ENCODE measurements at regions not wholly inside any gene's neighbourhood (a gene's known extent, or its start where the extent isn't known, plus 50 kb on each side); places are given as distances from the start of the nearest gene placed in this dataset.

- no peak for DNase-seq
- no peak overlapping the region for H3K4me3 ChIP-seq
- H3K27me3 ChIP-seq: no peaks in the 10 kb centered on the region
- H3K9me3 ChIP-seq: no peaks in the 10 kb centered on the region
- intact Hi-C loops (cut with DNase I): no loop called here
- H3K36me3 ChIP-seq: no peaks in the 10 kb centered on the region
- 40 to 45% (median 44%) methylated on average over 3 of the region's 3 CpGs for WGBS, 3 donors
- no peak for TF ChIP-seq EP300 (IDR thresholded peaks at IDR 0.05)
- no peak for TF ChIP-seq CTCF (IDR thresholded peaks at IDR 0.05)
- TF ChIP-seq POLR2A (IDR thresholded peaks at IDR 0.05): no peak
- no peak overlapping the region for H3K27ac ChIP-seq
- H3K4me1 ChIP-seq (ENCODE audit: insufficient read depth): no peaks in the 10 kb centered on the region
Observed at GRCh38 chr10:128938558-128938957, 528.5 kb upstream of the MGMT start.

GRCh38 chr10:128940081-128940480 lies 527.0 kb upstream of the MGMT start:
- Histone ChIP-seq H3K27ac (no peak overlapping the region), H3K4me3 (no peak overlapping the region), H3K27me3 (no peaks in the 10 kb centered on the region), H3K9me3 (no peaks in the 10 kb centered on the region), H3K36me3 (no peaks in the 10 kb centered on the region), H3K4me1 (ENCODE audit: insufficient read depth) (no peaks in the 10 kb centered on the region)
- intact Hi-C loops (cut with DNase I): no loop called here
- TF ChIP-seq CTCF (IDR thresholded peaks at IDR 0.05): no peak
- no peak for TF ChIP-seq EP300 (IDR thresholded peaks at IDR 0.05)
- no peak for TF ChIP-seq POLR2A (IDR thresholded peaks at IDR 0.05)
- no peak for DNase-seq
- 76 to 85% (median 79%) methylated on average over 5 of the region's 5 CpGs for WGBS, 3 donors

GRCh38 chr10:128943111-128943510 lies 523.9 kb upstream of the MGMT start:
- no peak for DNase-seq
- Histone ChIP-seq H3K27me3 (no peaks in the 10 kb centered on the region), H3K4me1 (ENCODE audit: insufficient read depth) (no peaks in the 10 kb centered on the region), H3K36me3 (no peaks in the 10 kb centered on the region), H3K9me3 (no peaks in the 10 kb centered on the region), H3K4me3 (no peak overlapping the region), H3K27ac (no peak overlapping the region)
- 50 to 65% (median 65%) methylated on average over 6 of the region's 6 CpGs for WGBS, 3 donors
- intact Hi-C loops (cut with DNase I): no loop called here
- TF ChIP-seq CTCF (IDR thresholded peaks at IDR 0.05) (no peak), EP300 (IDR thresholded peaks at IDR 0.05) (no peak), POLR2A (IDR thresholded peaks at IDR 0.05) (no peak)

- intact Hi-C loops (cut with DNase I): no loop called here
- WGBS, 3 donors: 9 to 35% (median 12%) methylated on average over 7 of the region's 7 CpGs
- no peak overlapping the region for H3K4me3 ChIP-seq
- H3K36me3 ChIP-seq: no peaks in the 10 kb centered on the region
- TF ChIP-seq CTCF (IDR thresholded peaks at IDR 0.05): no peak
- no peak for TF ChIP-seq EP300 (IDR thresholded peaks at IDR 0.05)
- no peak for TF ChIP-seq POLR2A (IDR thresholded peaks at IDR 0.05)
- no peak overlapping the region for H3K27ac ChIP-seq
- no peaks in the 10 kb centered on the region for H3K9me3 ChIP-seq
- peak in 1 of 5 donors; percentile 47 for DNase-seq
- no peaks in the 10 kb centered on the region for H3K4me1 ChIP-seq (ENCODE audit: insufficient read depth)
- H3K27me3 ChIP-seq: no peaks in the 10 kb centered on the region
Observed at GRCh38 chr10:128945398-128945797, 521.6 kb upstream of the MGMT start.

Measured in ovary (tissue), 7 donors.